ENCODE measurements at regions not wholly inside any gene's neighbourhood (a gene's known extent, or its start where the extent isn't known, plus 50 kb on each side); places are given as distances from the start of the nearest gene placed in this dataset.

DNA sequence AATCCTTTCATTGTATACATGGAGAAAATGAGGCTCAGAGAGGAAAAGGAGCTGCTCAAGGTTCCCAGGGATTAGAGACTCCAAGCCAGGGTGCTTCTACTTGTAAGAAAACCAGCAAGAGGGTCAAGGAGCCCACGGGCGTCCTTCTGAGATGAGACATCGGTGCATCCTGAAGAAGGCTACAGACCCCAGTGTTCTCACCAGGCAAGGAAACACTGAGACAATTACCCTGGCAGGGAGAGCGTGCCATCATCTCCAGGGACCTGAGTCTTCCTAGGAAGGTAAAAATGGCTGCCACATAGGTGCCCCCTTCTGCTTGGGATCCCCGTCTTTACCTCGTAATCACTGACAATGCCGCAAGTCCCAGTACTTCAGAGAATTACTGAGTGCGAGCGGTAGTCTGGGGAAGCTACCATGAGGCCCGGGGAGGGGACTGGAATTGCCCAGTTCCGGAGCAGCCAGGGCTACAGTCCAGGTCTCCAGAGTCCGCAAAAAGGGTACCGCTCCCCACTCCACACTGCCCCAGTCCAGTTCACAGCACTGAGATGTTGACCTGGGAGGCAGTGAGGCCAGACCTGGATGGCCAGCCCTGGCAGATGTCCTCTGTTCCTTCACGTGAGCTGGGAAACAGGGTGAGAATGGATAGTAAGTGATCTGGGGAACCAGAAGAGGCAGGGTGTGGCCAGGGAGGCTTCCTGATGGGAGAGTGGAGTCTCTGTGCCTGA is 164.7 kb upstream of the SMAD3 start:
- TF ChIP-seq, protein P1, sequence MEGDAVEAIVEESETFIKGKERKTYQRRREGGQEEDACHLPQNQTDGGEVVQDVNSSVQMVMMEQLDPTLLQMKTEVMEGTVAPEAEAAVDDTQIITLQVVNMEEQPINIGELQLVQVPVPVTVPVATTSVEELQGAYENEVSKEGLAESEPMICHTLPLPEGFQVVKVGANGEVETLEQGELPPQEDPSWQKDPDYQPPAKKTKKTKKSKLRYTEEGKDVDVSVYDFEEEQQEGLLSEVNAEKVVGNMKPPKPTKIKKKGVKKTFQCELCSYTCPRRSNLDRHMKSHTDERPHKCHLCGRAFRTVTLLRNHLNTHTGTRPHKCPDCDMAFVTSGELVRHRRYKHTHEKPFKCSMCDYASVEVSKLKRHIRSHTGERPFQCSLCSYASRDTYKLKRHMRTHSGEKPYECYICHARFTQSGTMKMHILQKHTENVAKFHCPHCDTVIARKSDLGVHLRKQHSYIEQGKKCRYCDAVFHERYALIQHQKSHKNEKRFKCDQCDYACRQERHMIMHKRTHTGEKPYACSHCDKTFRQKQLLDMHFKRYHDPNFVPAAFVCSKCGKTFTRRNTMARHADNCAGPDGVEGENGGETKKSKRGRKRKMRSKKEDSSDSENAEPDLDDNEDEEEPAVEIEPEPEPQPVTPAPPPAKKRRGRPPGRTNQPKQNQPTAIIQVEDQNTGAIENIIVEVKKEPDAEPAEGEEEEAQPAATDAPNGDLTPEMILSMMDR (conservative IDR thresholded peaks at IDR 0.05) = no peak
- no peak for TF ChIP-seq ZFX (IDR thresholded peaks at IDR 0.05)
- no peak overlapping the region for H3K27ac ChIP-seq

DNA sequence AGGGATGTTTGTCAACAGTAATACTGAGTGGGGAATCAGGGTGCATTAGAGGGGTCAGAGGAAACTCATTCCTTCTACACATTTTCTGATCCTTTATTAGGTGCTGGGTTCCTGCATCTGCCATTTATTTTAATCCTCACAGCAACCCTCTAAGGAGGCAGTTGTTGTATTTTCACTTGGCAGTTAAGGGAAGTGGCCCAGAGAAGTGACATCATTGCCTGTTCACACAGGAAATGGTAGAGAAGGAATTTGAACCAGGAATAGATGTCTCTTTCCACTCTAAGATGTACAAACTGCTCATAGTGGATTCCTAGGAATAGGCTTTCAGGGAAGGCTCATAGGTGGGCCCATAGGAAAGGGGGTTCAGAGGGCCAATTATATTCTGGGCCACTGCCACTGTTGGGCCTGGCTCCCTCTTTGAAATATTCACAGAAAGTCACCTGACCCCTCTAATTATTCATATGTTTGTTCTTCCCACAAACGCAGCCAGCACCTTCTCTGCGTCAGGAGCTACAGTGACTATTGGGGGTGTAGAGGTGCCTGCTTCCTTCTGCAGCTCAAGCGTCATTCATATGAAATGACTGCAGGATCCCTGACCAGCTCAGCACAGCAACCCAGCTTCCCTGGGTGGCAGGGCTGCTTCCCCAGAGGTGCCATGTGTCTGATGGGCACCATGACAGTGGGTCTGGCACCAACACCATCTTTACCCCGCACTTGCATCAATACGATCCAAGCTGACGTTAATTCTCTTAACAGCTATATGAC is 163.9 kb upstream of the SMAD3 start:
- H3K27ac ChIP-seq = no peak overlapping the region
- no peak for TF ChIP-seq ZFX (IDR thresholded peaks at IDR 0.05)
- TF ChIP-seq, protein P1 (conservative IDR thresholded peaks at IDR 0.05) = no peak

DNA sequence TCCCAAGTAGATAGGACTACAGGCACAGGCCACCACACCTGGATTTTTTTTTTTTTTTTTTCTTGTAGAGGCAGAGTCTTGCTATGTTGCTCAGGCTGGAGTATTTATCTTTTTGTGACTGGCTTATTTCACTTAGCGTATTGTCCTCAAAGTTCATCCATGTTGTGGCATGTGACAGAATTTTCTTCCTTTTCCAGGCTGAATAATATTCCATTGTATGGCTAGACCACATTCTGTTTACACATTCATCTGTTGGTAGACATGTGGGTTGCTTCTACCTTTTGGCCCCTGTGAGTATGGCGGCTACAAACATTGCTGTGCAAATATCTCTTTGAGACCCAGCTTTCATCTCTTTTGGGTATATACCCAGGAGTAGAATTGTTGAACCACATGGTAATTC is 160.2 kb upstream of the SMAD3 start:
- H3K27ac ChIP-seq = no peak overlapping the region
- TF ChIP-seq, protein P1 (conservative IDR thresholded peaks at IDR 0.05) = no peak
- TF ChIP-seq ZFX (IDR thresholded peaks at IDR 0.05) = no peak

DNA sequence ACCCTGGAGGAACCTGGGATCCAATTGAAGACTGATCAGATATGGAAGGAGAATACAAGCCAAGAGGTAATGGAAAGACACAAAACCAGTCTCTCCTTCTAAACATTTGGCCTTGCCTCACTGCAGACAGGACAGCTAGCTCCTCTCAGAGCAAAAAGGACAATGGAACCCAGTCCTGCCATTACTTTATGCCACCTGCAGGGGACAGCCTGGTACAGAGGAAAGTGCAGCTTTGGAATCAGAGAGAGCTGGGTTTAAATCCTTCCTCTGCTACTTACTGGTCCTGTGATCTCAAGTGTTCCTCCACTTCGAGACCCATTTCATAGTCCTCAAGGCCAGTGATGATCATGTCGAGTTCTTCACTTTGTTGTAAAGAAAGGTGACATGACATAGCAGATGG is 159.4 kb upstream of the SMAD3 start:
- no peak overlapping the region for H3K27ac ChIP-seq
- TF ChIP-seq ZFX (IDR thresholded peaks at IDR 0.05) = no peak
- TF ChIP-seq, protein P1 (conservative IDR thresholded peaks at IDR 0.05) = no peak; the same call in 1 of the 2 replicates

DNA sequence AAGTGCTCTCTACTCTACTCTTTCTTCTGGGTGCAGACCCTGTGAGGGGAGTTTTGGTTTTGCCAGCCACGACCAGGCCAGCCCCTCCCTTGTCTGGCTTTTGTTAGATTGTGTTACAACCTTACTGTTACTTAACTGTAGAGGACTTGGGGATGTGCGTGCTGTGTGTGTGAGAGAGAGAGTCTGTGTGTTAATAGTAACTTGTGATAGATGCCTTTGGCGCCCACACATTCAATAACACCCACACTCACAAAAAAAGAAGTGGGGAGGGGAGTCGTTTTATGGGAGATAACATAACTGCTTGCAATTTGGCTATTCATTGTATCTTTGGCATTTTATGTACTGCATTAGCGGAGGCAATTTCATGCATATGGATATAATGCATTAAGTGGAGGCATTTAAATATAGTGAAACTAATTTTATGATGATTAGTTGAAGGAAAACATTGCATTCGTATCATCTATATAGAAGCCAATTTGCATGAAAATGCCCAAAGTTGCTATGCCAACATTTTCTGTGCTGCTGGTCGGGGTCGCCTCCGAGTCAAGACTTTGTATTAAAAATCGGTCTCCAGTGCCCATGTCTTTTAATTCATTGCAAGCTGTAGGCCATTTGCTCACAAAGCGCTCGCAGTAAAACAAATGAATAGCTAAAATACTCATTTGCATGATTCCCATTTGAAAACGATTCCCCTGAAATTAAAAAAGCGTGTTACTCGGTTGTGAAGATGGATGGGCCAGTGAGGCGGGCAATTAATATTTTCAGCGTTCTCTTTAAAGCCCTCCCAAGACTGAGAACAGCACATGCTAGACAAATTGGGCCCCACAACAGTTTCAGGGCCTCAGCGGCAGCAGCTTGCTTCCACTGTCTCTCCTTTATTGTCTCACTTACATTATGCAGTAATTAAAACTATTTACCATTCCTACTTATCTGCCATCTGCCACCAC is 158.5 kb upstream of the SMAD3 start:
- TF ChIP-seq, protein P1 (conservative IDR thresholded peaks at IDR 0.05) = no peak
- TF ChIP-seq ZFX (IDR thresholded peaks at IDR 0.05) = no peak
- H3K27ac ChIP-seq = no peak overlapping the region

DNA sequence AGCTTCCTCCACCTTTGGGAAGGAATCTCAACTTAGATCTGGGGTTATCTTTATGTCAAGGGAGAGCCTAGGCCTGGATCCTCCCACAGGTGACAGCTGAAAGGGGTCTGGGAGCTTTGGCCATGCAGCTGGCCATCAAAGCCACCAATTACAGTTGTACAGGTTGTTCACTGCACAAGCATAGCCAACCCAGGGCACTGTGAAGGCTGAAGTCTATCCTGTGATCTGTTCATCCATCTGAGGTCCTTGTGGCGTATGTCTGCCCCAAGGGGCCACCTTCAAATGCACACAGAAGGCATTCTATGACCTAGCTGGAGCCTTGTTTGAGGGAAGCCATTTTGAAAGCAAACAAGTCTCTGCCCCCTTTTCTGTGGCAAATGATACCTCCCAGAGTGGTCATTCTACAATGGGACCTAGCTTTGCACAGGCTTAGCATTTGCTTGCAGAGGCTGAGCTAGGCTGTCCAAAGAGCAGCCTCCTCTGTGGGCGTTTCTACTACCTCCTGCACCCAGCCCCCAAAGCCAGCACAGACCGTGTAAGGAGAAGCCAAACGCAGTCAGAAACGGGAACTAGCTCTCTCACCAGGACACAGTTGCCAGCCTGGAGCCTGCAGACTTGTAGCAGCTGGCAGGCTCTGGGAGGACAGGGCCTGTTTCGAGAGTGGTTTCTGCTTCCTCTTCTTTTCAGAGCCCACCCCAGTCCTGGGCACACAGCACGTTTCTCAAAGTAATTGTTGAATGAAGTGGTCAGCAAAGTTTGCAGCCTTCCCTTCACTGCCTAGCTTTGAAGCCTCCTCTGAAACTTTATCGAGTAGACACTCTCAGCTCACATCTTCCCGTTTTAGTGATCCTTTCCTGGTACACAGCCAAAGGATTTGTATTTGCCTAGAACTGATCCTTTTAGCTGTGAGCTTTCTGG is 157.3 kb upstream of the SMAD3 start:
- TF ChIP-seq, protein P1 (conservative IDR thresholded peaks at IDR 0.05) = no peak
- no peak for TF ChIP-seq ZFX (IDR thresholded peaks at IDR 0.05)
- H3K27ac ChIP-seq = no peak overlapping the region
